Omental fat pad (tissue), 3 donors: ENCODE measurements at regions not wholly inside any gene's neighbourhood (a gene's known extent, or its start where the extent isn't known, plus 50 kb on each side); places are given as distances from the start of the nearest gene placed in this dataset.

Source experiments
- ATAC-seq: fragments of 150-250 bp; one replicate; pipeline ENCODE4 v1.9.1; 2016; ENCODE audit warnings: mild to moderate bottlenecking, moderate library complexity; ENCODE audit not compliant: low FRiP score
- DNase-seq: peaks from one replicate; pipeline ENCODE4 v3.0.0-alpha.2; 2019; ENCODE audit warnings: low spot score
- CTCF ChIP-seq, 3 donors: fragments of 450-650 bp; IDR thresholded peaks; one replicate each; pipeline ENCODE4 v1.5.1; 2016 to 2017; ENCODE audit warnings: antibody characterized with exemption in 3 of 3, mild to moderate bottlenecking in 3 of 3, moderate library complexity in 2 of 3

- ATAC-seq (no peak), DNase-seq (no peak)
- TF ChIP-seq CTCF (IDR thresholded peaks at IDR 0.05) = no peak
Measured at GRCh38 chr2:138962686-138963085, 182.5 kb upstream of the NXPH2 start.

GRCh38 chr2:138960191-138960590 lies 180.0 kb upstream of the NXPH2 start:
- TF ChIP-seq CTCF (IDR thresholded peaks at IDR 0.05) = no peak
- ATAC-seq = no peak
- no peak for DNase-seq

- ATAC-seq = no peak
- TF ChIP-seq CTCF (IDR thresholded peaks at IDR 0.05) = no peak
- DNase-seq = no peak
Measured at GRCh38 chr2:138959031-138959430, 178.8 kb upstream of the NXPH2 start.

GRCh38 chr2:138956116-138956515 lies 175.9 kb upstream of the NXPH2 start:
- TF ChIP-seq CTCF (IDR thresholded peaks at IDR 0.05) = no peak
- DNase-seq (no peak), ATAC-seq (no peak)

- no peak for DNase-seq
- no peak for ATAC-seq
- no peak for TF ChIP-seq CTCF (IDR thresholded peaks at IDR 0.05)
Measured at GRCh38 chr2:138950486-138950885, 170.3 kb upstream of the NXPH2 start.

GRCh38 chr2:138949517-138949916 lies 169.3 kb upstream of the NXPH2 start:
- no peak for TF ChIP-seq CTCF (IDR thresholded peaks at IDR 0.05)

GRCh38 chr2:138948070-138948539 lies 167.9 kb upstream of the NXPH2 start:
- TF ChIP-seq CTCF (IDR thresholded peaks at IDR 0.05) = no peak
- peak; percentile 88 for ATAC-seq
- DNase-seq = no peak

More at GRCh38 chr2:138949517-138949916, 169.3 kb upstream of the NXPH2 start:
- DNase-seq (no peak), ATAC-seq (no peak)
